ENCODE measurements at regions not wholly inside any gene's neighbourhood (a gene's known extent, or its start where the extent isn't known, plus 50 kb on each side); places are given as distances from the start of the nearest gene placed in this dataset.
A peak's percentile ranks its signal among the peaks of the same experiment; 100 is the strongest.

- no peaks in the 10 kb centered on the region for H3K36me3 ChIP-seq (ENCODE audit: control insufficient read depth, insufficient read depth, low read length)
- H3K4me3 ChIP-seq (ENCODE audit: extremely low read depth, insufficient read depth, low read length, poor library complexity, severe bottlenecking): no peak overlapping the region
- H3K9me3 ChIP-seq (ENCODE audit: control insufficient read depth, low read length): peaks cover 9% of the 10 kb centered on the region
- 100% methylated on average over 1 of the region's 2 CpGs for WGBS, 2 experiments (ENCODE audit: insufficient coverage in 2 of 2)
- H3K27ac ChIP-seq (ENCODE audit: low read depth, low read length, severe bottlenecking): no peak overlapping the region
- peaks cover 17% of the 10 kb centered on the region for H3K4me1 ChIP-seq (ENCODE audit: control insufficient read depth, insufficient read depth, low read length, poor library complexity, severe bottlenecking)
These were observed 223.5 kb downstream of the RHOU start for GRCh38 chr1:228958741-228959140.

- WGBS, 2 experiments (ENCODE audit: insufficient coverage in 2 of 2): 78 to 89% methylated on average over 2 to 5 of the region's 5 CpGs
- Histone ChIP-seq H3K4me3 (ENCODE audit: extremely low read depth, insufficient read depth, low read length, poor library complexity, severe bottlenecking) (no peak overlapping the region), H3K27ac (ENCODE audit: low read depth, low read length, severe bottlenecking) (no peak overlapping the region), H3K4me1 (ENCODE audit: control insufficient read depth, insufficient read depth, low read length, poor library complexity, severe bottlenecking) (peaks cover 29% of the 10 kb centered on the region), H3K9me3 (ENCODE audit: control insufficient read depth, low read length) (no peaks in the 10 kb centered on the region), H3K36me3 (ENCODE audit: control insufficient read depth, insufficient read depth, low read length) (no peaks in the 10 kb centered on the region)
These were observed 225.4 kb downstream of the RHOU start for GRCh38 chr1:228960705-228961104.

- H3K4me3 ChIP-seq (ENCODE audit: extremely low read depth, insufficient read depth, low read length, poor library complexity, severe bottlenecking): no peak overlapping the region
- no peak overlapping the region for H3K27ac ChIP-seq (ENCODE audit: low read depth, low read length, severe bottlenecking)
- peaks cover 37% of the 10 kb centered on the region for H3K4me1 ChIP-seq (ENCODE audit: control insufficient read depth, insufficient read depth, low read length, poor library complexity, severe bottlenecking)
- H3K9me3 ChIP-seq (ENCODE audit: control insufficient read depth, low read length): no peaks in the 10 kb centered on the region
- no peaks in the 10 kb centered on the region for H3K36me3 ChIP-seq (ENCODE audit: control insufficient read depth, insufficient read depth, low read length)
- 88 to 96% methylated on average over 4 of the region's 6 CpGs for WGBS, 2 experiments (ENCODE audit: insufficient coverage in 2 of 2)
These were observed 226.2 kb downstream of the RHOU start for GRCh38 chr1:228961511-228961910.

GRCh38 chr1:228963795-228964177 is 228.5 kb downstream of the RHOU start:
- H3K4me3 ChIP-seq (ENCODE audit: extremely low read depth, insufficient read depth, low read length, poor library complexity, severe bottlenecking): no peak overlapping the region
- WGBS, 2 experiments (ENCODE audit: insufficient coverage in 2 of 2): 80% methylated on average over 1 to 2 of the region's 2 CpGs
- peaks cover 29% of the 10 kb centered on the region for H3K4me1 ChIP-seq (ENCODE audit: control insufficient read depth, insufficient read depth, low read length, poor library complexity, severe bottlenecking)
- H3K27ac ChIP-seq (ENCODE audit: low read depth, low read length, severe bottlenecking): peak overlapping the region; percentile 99
- no peaks in the 10 kb centered on the region for H3K36me3 ChIP-seq (ENCODE audit: control insufficient read depth, insufficient read depth, low read length)
- H3K9me3 ChIP-seq (ENCODE audit: control insufficient read depth, low read length): no peaks in the 10 kb centered on the region

- 60 to 76% methylated on average over 4 to 7 of the region's 12 CpGs for WGBS, 2 experiments (ENCODE audit: insufficient coverage in 2 of 2)
- no peak overlapping the region for H3K4me3 ChIP-seq (ENCODE audit: extremely low read depth, insufficient read depth, low read length, poor library complexity, severe bottlenecking)
These were observed 229.2 kb downstream of the RHOU start for GRCh38 chr1:228964178-228965089.

GRCh38 chr1:228968891-228969606 is 233.8 kb downstream of the RHOU start:
- no peaks in the 10 kb centered on the region for H3K36me3 ChIP-seq (ENCODE audit: control insufficient read depth, insufficient read depth, low read length)
- H3K4me3 ChIP-seq (ENCODE audit: extremely low read depth, insufficient read depth, low read length, poor library complexity, severe bottlenecking): no peak overlapping the region
- no peaks in the 10 kb centered on the region for H3K9me3 ChIP-seq (ENCODE audit: control insufficient read depth, low read length)
- 68 to 71% methylated on average over 10 to 13 of the region's 15 CpGs for WGBS, 2 experiments (ENCODE audit: insufficient coverage in 2 of 2)
- peak overlapping the region; percentile 29 for H3K27ac ChIP-seq (ENCODE audit: low read depth, low read length, severe bottlenecking)
- peaks cover 19% of the 10 kb centered on the region for H3K4me1 ChIP-seq (ENCODE audit: control insufficient read depth, insufficient read depth, low read length, poor library complexity, severe bottlenecking)

More at GRCh38 chr1:228964178-228965089, 229.2 kb downstream of the RHOU start:
- H3K36me3 ChIP-seq (ENCODE audit: control insufficient read depth, insufficient read depth, low read length): no peaks in the 10 kb centered on the region
- H3K9me3 ChIP-seq (ENCODE audit: control insufficient read depth, low read length): no peaks in the 10 kb centered on the region
- peaks cover 29% of the 10 kb centered on the region for H3K4me1 ChIP-seq (ENCODE audit: control insufficient read depth, insufficient read depth, low read length, poor library complexity, severe bottlenecking)
- H3K27ac ChIP-seq (ENCODE audit: low read depth, low read length, severe bottlenecking): peak overlapping the region; percentile 99

- Histone ChIP-seq H3K36me3 (ENCODE audit: control insufficient read depth, insufficient read depth, low read length) (no peaks in the 10 kb centered on the region), H3K27ac (ENCODE audit: low read depth, low read length, severe bottlenecking) (no peak overlapping the region), H3K4me1 (ENCODE audit: control insufficient read depth, insufficient read depth, low read length, poor library complexity, severe bottlenecking) (peaks cover 13% of the 10 kb centered on the region), H3K9me3 (ENCODE audit: control insufficient read depth, low read length) (no peaks in the 10 kb centered on the region), H3K4me3 (ENCODE audit: extremely low read depth, insufficient read depth, low read length, poor library complexity, severe bottlenecking) (no peak overlapping the region)
- 83 to 85% methylated on average over 10 to 11 of the region's 11 CpGs for WGBS, 2 experiments (ENCODE audit: insufficient coverage in 2 of 2)
These were observed 234.9 kb downstream of the RHOU start for GRCh38 chr1:228969953-228970800.

- no peak overlapping the region for H3K4me3 ChIP-seq (ENCODE audit: extremely low read depth, insufficient read depth, low read length, poor library complexity, severe bottlenecking)
- H3K9me3 ChIP-seq (ENCODE audit: control insufficient read depth, low read length): no peaks in the 10 kb centered on the region
- no peaks in the 10 kb centered on the region for H3K36me3 ChIP-seq (ENCODE audit: control insufficient read depth, insufficient read depth, low read length)
- WGBS, 2 experiments (ENCODE audit: insufficient coverage in 2 of 2): 100% methylated on average over 1 of the region's 2 CpGs
- no peaks in the 10 kb centered on the region for H3K4me1 ChIP-seq (ENCODE audit: control insufficient read depth, insufficient read depth, low read length, poor library complexity, severe bottlenecking)
- no peak overlapping the region for H3K27ac ChIP-seq (ENCODE audit: low read depth, low read length, severe bottlenecking)
These were observed 237.3 kb downstream of the RHOU start for GRCh38 chr1:228972576-228972975.

- H3K4me1 ChIP-seq (ENCODE audit: control insufficient read depth, insufficient read depth, low read length, poor library complexity, severe bottlenecking): peaks cover 4% of the 10 kb centered on the region
- H3K9me3 ChIP-seq (ENCODE audit: control insufficient read depth, low read length): no peaks in the 10 kb centered on the region
- H3K27ac ChIP-seq (ENCODE audit: low read depth, low read length, severe bottlenecking): no peak overlapping the region
- 92 to 93% methylated on average over 2 of the region's 7 CpGs for WGBS, 2 experiments (ENCODE audit: insufficient coverage in 2 of 2)
- no peaks in the 10 kb centered on the region for H3K36me3 ChIP-seq (ENCODE audit: control insufficient read depth, insufficient read depth, low read length)
- H3K4me3 ChIP-seq (ENCODE audit: extremely low read depth, insufficient read depth, low read length, poor library complexity, severe bottlenecking): no peak overlapping the region
These were observed 239.0 kb downstream of the RHOU start for GRCh38 chr1:228974273-228974672.

GRCh38 chr1:228975238-228975907 is 240.1 kb downstream of the RHOU start:
- Histone ChIP-seq H3K36me3 (ENCODE audit: control insufficient read depth, insufficient read depth, low read length) (no peaks in the 10 kb centered on the region), H3K27ac (ENCODE audit: low read depth, low read length, severe bottlenecking) (no peak overlapping the region), H3K9me3 (ENCODE audit: control insufficient read depth, low read length) (no peaks in the 10 kb centered on the region), H3K4me3 (ENCODE audit: extremely low read depth, insufficient read depth, low read length, poor library complexity, severe bottlenecking) (no peak overlapping the region), H3K4me1 (ENCODE audit: control insufficient read depth, insufficient read depth, low read length, poor library complexity, severe bottlenecking) (peaks cover 4% of the 10 kb centered on the region)
- WGBS, 2 experiments (ENCODE audit: insufficient coverage in 2 of 2): 90 to 97% methylated on average over 5 to 8 of the region's 8 CpGs

All from mesodermal cell (in vitro differentiated cells).